ENCODE measurements at regions not wholly inside any gene's neighbourhood (a gene's known extent, or its start where the extent isn't known, plus 50 kb on each side); places are given as distances from the start of the nearest gene placed in this dataset.

- TF ChIP-seq ZNF18 (tag by site-specific recombination; IDR thresholded peaks at IDR 0.05): no peak
Measured at GRCh38 chr3:163671201-163671600, 1407.1 kb downstream of the SI start (continued).

- Histone ChIP-seq H3K9me3 (ENCODE audit: control insufficient read depth, insufficient read depth, low read depth, low read length) (no peaks in the 10 kb centered on the region), H3K27ac (ENCODE audit: extremely low read depth, low read depth, low read length) (no peak overlapping the region), H3K4me3 (ENCODE audit: low read depth, low read length) (no peak overlapping the region), H3K4me1 (ENCODE audit: control insufficient read depth, insufficient read depth, low read length) (no peaks in the 10 kb centered on the region), H3K36me3 (ENCODE audit: control insufficient read depth in 2 of 2, insufficient read depth in 1 of 2, low read length in 2 of 2) (no peaks in the 10 kb centered on the region)
- POLR2A ChIA-PET: no interaction called here
- CTCF ChIA-PET: no interaction called here
- TF ChIP-seq ZNF175 (tag by site-specific recombination; IDR thresholded peaks at IDR 0.05): no peak
Measured at GRCh38 chr3:163664466-163664865, 1413.8 kb downstream of the SI start.

GRCh38 chr3:163657088-163657487 lies 1421.2 kb downstream of the SI start:
- Histone ChIP-seq H3K36me3 (ENCODE audit: control insufficient read depth in 2 of 2, insufficient read depth in 1 of 2, low read length in 2 of 2) (no peaks in the 10 kb centered on the region), H3K9me3 (ENCODE audit: control insufficient read depth, insufficient read depth, low read depth, low read length) (no peaks in the 10 kb centered on the region), H3K27ac (ENCODE audit: extremely low read depth, low read depth, low read length) (no peak overlapping the region), H3K4me1 (ENCODE audit: control insufficient read depth, insufficient read depth, low read length) (no peaks in the 10 kb centered on the region), H3K4me3 (ENCODE audit: low read depth, low read length) (no peak overlapping the region)
- CTCF ChIA-PET: no interaction called here
- POLR2A ChIA-PET: no interaction called here
- TF ChIP-seq ZNF184 (tag by site-specific recombination; IDR thresholded peaks at IDR 0.05) (no peak), ZNF324 (tag by site-specific recombination; IDR thresholded peaks at IDR 0.05) (no peak), ZNF274 (IDR thresholded peaks at IDR 0.05; ENCODE audit: low read length) (no peak), ZNF274 (tag by site-specific recombination; IDR thresholded peaks at IDR 0.05; ENCODE audit: borderline replicate concordance) (no peak), ZNF639 (tag by site-specific recombination; IDR thresholded peaks at IDR 0.05) (no peak), ZNF76 (tag by site-specific recombination; IDR thresholded peaks at IDR 0.05; ENCODE audit: borderline replicate concordance, low read depth) (no peak), ZNF501 (tag by site-specific recombination; IDR thresholded peaks at IDR 0.05) (no peak), ZNF391 (tag by site-specific recombination; IDR thresholded peaks at IDR 0.05; ENCODE audit: borderline replicate concordance, low read depth) (no peak), ZNF488 (tag by site-specific recombination; IDR thresholded peaks at IDR 0.05) (no peak), ZNF585B (tag by site-specific recombination; IDR thresholded peaks at IDR 0.05) (no peak)

- Histone ChIP-seq H3K27ac (ENCODE audit: extremely low read depth, low read depth, low read length) (no peak overlapping the region), H3K9me3 (ENCODE audit: control insufficient read depth, insufficient read depth, low read depth, low read length) (no peaks in the 10 kb centered on the region), H3K4me3 (ENCODE audit: low read depth, low read length) (no peak overlapping the region), H3K36me3 (ENCODE audit: control insufficient read depth in 2 of 2, insufficient read depth in 1 of 2, low read length in 2 of 2) (no peaks in the 10 kb centered on the region), H3K4me1 (ENCODE audit: control insufficient read depth, insufficient read depth, low read length) (no peaks in the 10 kb centered on the region)
- ChIA-PET POLR2A (no interaction called here), CTCF (interaction anchor here (0.5 kb wide), 1 partner anchor 10 kb away, joined by 3 read pairs; no protein-coding TSS in a partner anchor)
- TF ChIP-seq ZNF280D (tag by site-specific recombination; IDR thresholded peaks at IDR 0.05) (no peak), MYNN (tag by site-specific recombination; IDR thresholded peaks at IDR 0.05; ENCODE audit: borderline replicate concordance) (no peak), YY1 (tag by site-specific recombination; IDR thresholded peaks at IDR 0.05) (no peak), INSM2 (tag by site-specific recombination; IDR thresholded peaks at IDR 0.05) (no peak), OSR2 (tag by site-specific recombination; IDR thresholded peaks at IDR 0.05) (no peak), ZNF561 (tag by site-specific recombination; IDR thresholded peaks at IDR 0.05; ENCODE audit: borderline replicate concordance) (no peak), ZNF692 (tag by site-specific recombination; IDR thresholded peaks at IDR 0.05) (no peak)
Measured at GRCh38 chr3:163655021-163655420, 1423.3 kb downstream of the SI start.

Data from HEK293 (cell line).